SK-N-SH treated with all-trans-retinoic acid at 6 μM for 48 hours (cell line): ENCODE measurements at regions not wholly inside any gene's neighbourhood (a gene's known extent, or its start where the extent isn't known, plus 50 kb on each side); places are given as distances from the start of the nearest gene placed in this dataset.
A peak's percentile ranks its signal among the peaks of the same experiment; 100 is the strongest.

Experiments
- ARNTL ChIP-seq: fragments of 450-650 bp; formaldehyde crosslinking; IDR thresholded peaks from 2 replicates; pipeline ENCODE4 v1.5.0; 2020; ENCODE audit warnings: low read depth, mild to moderate bottlenecking, moderate library complexity, borderline replicate concordance
- BACH2 ChIP-seq: fragments of 250-450 bp; sonication (Bioruptor Pico); IDR thresholded peaks from 2 replicates; pipeline ENCODE4 v1.9.0; 2021; ENCODE audit warnings: mild to moderate bottlenecking, borderline replicate concordance
- ESRRG ChIP-seq: fragments of 250-450 bp; sonication (Bioruptor Pico); IDR thresholded peaks from 2 replicates; pipeline ENCODE4 v1.6.1; 2021; ENCODE audit warnings: mild to moderate bottlenecking
- ISL1 ChIP-seq: fragments of 250-450 bp; sonication (Bioruptor Pico); IDR thresholded peaks from 2 replicates; pipeline ENCODE4 v2.1.2; 2022; ENCODE audit warnings: mild to moderate bottlenecking, moderate library complexity
- OSR1 ChIP-seq: fragments of 250-450 bp; sonication (Bioruptor Pico); IDR thresholded peaks from 2 replicates; pipeline ENCODE4 v1.8.0; 2022; ENCODE audit warnings: moderate library complexity, mild to moderate bottlenecking, inconsistent platforms
- PPARA ChIP-seq: fragments of 250-450 bp; sonication (Bioruptor Pico); IDR thresholded peaks from 2 replicates; pipeline ENCODE4 v1.5.0; 2020; ENCODE audit warnings: mild to moderate bottlenecking, borderline replicate concordance
- RARB ChIP-seq: fragments of 250-450 bp; sonication (Bioruptor Pico); IDR thresholded peaks from 2 replicates; pipeline ENCODE4 v1.8.0; 2021; ENCODE audit warnings: mild to moderate bottlenecking, moderate library complexity
- TCF4 ChIP-seq: fragments of 250-450 bp; sonication (Bioruptor Pico); IDR thresholded peaks from 2 replicates; pipeline ENCODE4 v1.8.0; 2021; ENCODE audit warnings: mild to moderate bottlenecking, moderate library complexity, borderline replicate concordance
- ZFP30 ChIP-seq: fragments of 450-650 bp; formaldehyde crosslinking; IDR thresholded peaks from 2 replicates; pipeline ENCODE4 v1.5.0; 2022; ENCODE audit warnings: mild to moderate bottlenecking, moderate library complexity
- ZNF8 ChIP-seq: fragments of 450-650 bp; formaldehyde crosslinking; IDR thresholded peaks from 2 replicates; pipeline ENCODE4 v1.5.0; 2020; ENCODE audit warnings: mild to moderate bottlenecking, moderate library complexity
- TF ChIP-seq, protein P1 (sequence below): fragments of 250-450 bp; sonication (Bioruptor Pico); IDR thresholded peaks from 2 replicates; pipeline ENCODE4 v1.8.0; 2020; ENCODE audit warnings: mild to moderate bottlenecking, moderate library complexity, borderline replicate concordance
- TF ChIP-seq, protein P2 (sequence below): fragments of 250-450 bp; sonication (Bioruptor Pico); IDR thresholded peaks from 2 replicates; pipeline ENCODE4 v1.5.0; 2020; ENCODE audit warnings: mild to moderate bottlenecking, moderate library complexity

DNA sequence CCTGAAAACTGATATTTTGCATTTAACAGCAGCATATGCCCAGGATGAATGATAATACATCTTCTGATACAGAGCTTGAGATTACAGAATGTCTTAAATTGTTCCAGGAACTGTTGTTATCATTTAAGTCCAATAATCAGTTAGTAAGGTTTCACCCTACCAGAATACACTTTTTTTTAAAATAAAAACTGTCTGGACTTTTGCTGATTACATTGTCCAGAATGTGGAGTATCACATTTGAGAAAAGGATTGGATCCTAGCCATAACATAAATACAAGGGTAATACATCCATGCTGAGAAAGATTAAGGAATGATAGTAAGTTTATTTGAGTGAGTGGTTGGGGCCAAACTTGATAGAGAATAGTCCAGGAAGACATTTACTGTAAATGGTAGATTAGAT, 71.0 kb downstream of the SEPTIN7 start:
- TF ChIP-seq, protein P1, sequence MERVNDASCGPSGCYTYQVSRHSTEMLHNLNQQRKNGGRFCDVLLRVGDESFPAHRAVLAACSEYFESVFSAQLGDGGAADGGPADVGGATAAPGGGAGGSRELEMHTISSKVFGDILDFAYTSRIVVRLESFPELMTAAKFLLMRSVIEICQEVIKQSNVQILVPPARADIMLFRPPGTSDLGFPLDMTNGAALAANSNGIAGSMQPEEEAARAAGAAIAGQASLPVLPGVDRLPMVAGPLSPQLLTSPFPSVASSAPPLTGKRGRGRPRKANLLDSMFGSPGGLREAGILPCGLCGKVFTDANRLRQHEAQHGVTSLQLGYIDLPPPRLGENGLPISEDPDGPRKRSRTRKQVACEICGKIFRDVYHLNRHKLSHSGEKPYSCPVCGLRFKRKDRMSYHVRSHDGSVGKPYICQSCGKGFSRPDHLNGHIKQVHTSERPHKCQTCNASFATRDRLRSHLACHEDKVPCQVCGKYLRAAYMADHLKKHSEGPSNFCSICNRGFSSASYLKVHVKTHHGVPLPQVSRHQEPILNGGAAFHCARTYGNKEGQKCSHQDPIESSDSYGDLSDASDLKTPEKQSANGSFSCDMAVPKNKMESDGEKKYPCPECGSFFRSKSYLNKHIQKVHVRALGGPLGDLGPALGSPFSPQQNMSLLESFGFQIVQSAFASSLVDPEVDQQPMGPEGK (CRISPR knock-in tag): no peak
- TF ChIP-seq RARB (no peak), TCF4 (CRISPR knock-in tag) (no peak), ZNF8 (CRISPR knock-in tag) (no peak), ISL1 (CRISPR knock-in tag) (peak; percentile 58; the same call in 1 of the 2 replicates), ESRRG (CRISPR knock-in tag) (0 out of 2 replicates have a peak, but pooled peaks have one; percentile 48), ARNTL (CRISPR knock-in tag) (no peak), OSR1 (CRISPR knock-in tag) (no peak), PPARA (no peak), BACH2 (CRISPR knock-in tag) (no peak), ZFP30 (CRISPR knock-in tag) (no peak)
- TF ChIP-seq, protein P2, sequence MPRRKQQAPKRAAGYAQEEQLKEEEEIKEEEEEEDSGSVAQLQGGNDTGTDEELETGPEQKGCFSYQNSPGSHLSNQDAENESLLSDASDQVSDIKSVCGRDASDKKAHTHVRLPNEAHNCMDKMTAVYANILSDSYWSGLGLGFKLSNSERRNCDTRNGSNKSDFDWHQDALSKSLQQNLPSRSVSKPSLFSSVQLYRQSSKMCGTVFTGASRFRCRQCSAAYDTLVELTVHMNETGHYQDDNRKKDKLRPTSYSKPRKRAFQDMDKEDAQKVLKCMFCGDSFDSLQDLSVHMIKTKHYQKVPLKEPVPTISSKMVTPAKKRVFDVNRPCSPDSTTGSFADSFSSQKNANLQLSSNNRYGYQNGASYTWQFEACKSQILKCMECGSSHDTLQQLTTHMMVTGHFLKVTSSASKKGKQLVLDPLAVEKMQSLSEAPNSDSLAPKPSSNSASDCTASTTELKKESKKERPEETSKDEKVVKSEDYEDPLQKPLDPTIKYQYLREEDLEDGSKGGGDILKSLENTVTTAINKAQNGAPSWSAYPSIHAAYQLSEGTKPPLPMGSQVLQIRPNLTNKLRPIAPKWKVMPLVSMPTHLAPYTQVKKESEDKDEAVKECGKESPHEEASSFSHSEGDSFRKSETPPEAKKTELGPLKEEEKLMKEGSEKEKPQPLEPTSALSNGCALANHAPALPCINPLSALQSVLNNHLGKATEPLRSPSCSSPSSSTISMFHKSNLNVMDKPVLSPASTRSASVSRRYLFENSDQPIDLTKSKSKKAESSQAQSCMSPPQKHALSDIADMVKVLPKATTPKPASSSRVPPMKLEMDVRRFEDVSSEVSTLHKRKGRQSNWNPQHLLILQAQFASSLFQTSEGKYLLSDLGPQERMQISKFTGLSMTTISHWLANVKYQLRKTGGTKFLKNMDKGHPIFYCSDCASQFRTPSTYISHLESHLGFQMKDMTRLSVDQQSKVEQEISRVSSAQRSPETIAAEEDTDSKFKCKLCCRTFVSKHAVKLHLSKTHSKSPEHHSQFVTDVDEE (CRISPR knock-in tag): no peak
